GM12878 (cell line): ENCODE measurements at regions not wholly inside any gene's neighbourhood (a gene's known extent, or its start where the extent isn't known, plus 50 kb on each side); places are given as distances from the start of the nearest gene placed in this dataset.

ENCODE experiments used
- ATAC-seq: fragments of 200-7000 bp; cut with Tn5 transposase; 3 replicates; pipeline ENCODE4 v1.9.1; 2020; ENCODE audit warnings: mild to moderate bottlenecking, moderate library complexity
- BruUV-seq: library from RNA; stranded (reverse); fragments of 400-500 nt; replicated peaks from 2 replicates; lab custom pipeline; 2021; lab: Mats Ljungman, UMichigan
- CTCF ChIA-PET: fragments of 300-600 bp; sonication (Branson Sonifier 250); formaldehyde crosslinking; extraction: SDS; loops from one replicate; lab custom pipeline; 2021; ENCODE audit warnings: inconsistent platforms; lab: Yijun Ruan, JAX
- POLR2A ChIA-PET: fragments of 350-600 bp; formaldehyde crosslinking; extraction: SDS; loops from one replicate; lab custom pipeline; 2021; ENCODE audit warnings: inconsistent platforms; lab: Charles Lee
- RAD21 ChIA-PET: fragments of 300-600 bp; sonication (Branson Sonifier 250); formaldehyde crosslinking; loops from one replicate; lab custom pipeline; 2023; ENCODE audit warnings: antibody characterized with exemption; ENCODE audit not compliant: unreplicated experiment; lab: Charles Lee
- SMC1A ChIA-PET: fragments of 300-600 bp; sonication (Branson Sonifier 250); formaldehyde crosslinking; loops from one replicate; lab custom pipeline; 2023; ENCODE audit not compliant: unreplicated experiment, uncharacterized antibody; lab: Charles Lee
- DNase-seq: peaks from one replicate; pipeline ENCODE4 v3.0.0-alpha.2; 2011; ENCODE audit warnings: low read depth, low spot score
- FAIRE-seq: peaks from 3 replicates; lab custom pipeline; 2011; peaks lifted over from hg19 to GRCh38; lab: Jason Lieb, UNC
- H2AFZ ChIP-seq: 2 replicates; pipeline ENCODE4 v1.6.0; 2011; ENCODE audit warnings: low read depth, low read length, control low read depth; ENCODE audit not compliant: control insufficient read depth
- H3K27ac ChIP-seq: 2 replicates; pipeline ENCODE4 v1.5.1; 2011; ENCODE audit warnings: control low read depth; ENCODE audit not compliant: control insufficient read depth, insufficient read depth
- H3K27me3 ChIP-seq, 2 experiments: replicated peaks in 1 of 2; 2 replicates each; pipeline versions ENCODE4 v1.6.0 to v1.6.1; 2011; ENCODE audit warnings: low read length in 1 of 2; ENCODE audit not compliant: control insufficient read depth in 2 of 2, insufficient read depth in 2 of 2
- H3K36me3 ChIP-seq, 2 experiments: 2 replicates each; pipeline ENCODE4 v1.5.1; 2011; ENCODE audit warnings: low read length in 1 of 2; ENCODE audit not compliant: control insufficient read depth in 2 of 2, insufficient read depth in 2 of 2
- H3K4me1 ChIP-seq: 2 replicates; pipeline ENCODE4 v1.6.1; 2011; ENCODE audit warnings: mild to moderate bottlenecking, low read length, moderate library complexity, mixed read lengths; ENCODE audit not compliant: control insufficient read depth, insufficient read depth
- H3K4me2 ChIP-seq: 2 replicates; pipeline ENCODE4 v1.6.0; 2011; ENCODE audit warnings: control low read depth; ENCODE audit not compliant: control insufficient read depth, insufficient read depth
- H3K4me3 ChIP-seq: fragments of 200-600 bp; sonication (generic); 2 replicates; pipeline ENCODE4 v1.5.1; 2016
- H3K79me2 ChIP-seq: 2 replicates; pipeline ENCODE4 v1.6.0; 2011; ENCODE audit warnings: low read length; ENCODE audit not compliant: control insufficient read depth, insufficient read depth
- H3K9ac ChIP-seq: 2 replicates; pipeline ENCODE4 v1.8.0; 2011; ENCODE audit warnings: low read length, control low read depth, mixed read lengths; ENCODE audit not compliant: control insufficient read depth, insufficient read depth
- H3K9me3 ChIP-seq: replicated peaks from 3 replicates; pipeline ENCODE4 v1.5.1; 2011; ENCODE audit warnings: mild to moderate bottlenecking, low read length; ENCODE audit not compliant: control insufficient read depth, insufficient read depth
- H4K20me1 ChIP-seq: 2 replicates; pipeline ENCODE4 v1.6.0; 2011; ENCODE audit not compliant: control insufficient read depth, insufficient read depth
- ATF3 ChIP-seq: IDR thresholded peaks from 2 replicates; pipeline ENCODE4 v1.6.1; 2011; ENCODE audit warnings: low read depth, mild to moderate bottlenecking, low read length, moderate library complexity, borderline replicate concordance; ENCODE audit errors: extremely low read depth
- ATF7 ChIP-seq: fragments of 450-650 bp; IDR thresholded peaks from 2 replicates; pipeline ENCODE4 v1.6.1; 2016; ENCODE audit warnings: low read depth, mild to moderate bottlenecking
- CHD2 ChIP-seq: IDR thresholded peaks from 2 replicates; pipeline ENCODE4 v1.6.1; 2011; ENCODE audit warnings: low read depth, low read length, improper control_type of control experiment, borderline replicate concordance
- CUX1 ChIP-seq: IDR thresholded peaks from 2 replicates; pipeline ENCODE4 v1.6.1; 2012; ENCODE audit warnings: improper control_type of control experiment, low read depth, low read length; ENCODE audit not compliant: insufficient replicate concordance
- DPF2 ChIP-seq: fragments of 450-650 bp; IDR thresholded peaks from 2 replicates; pipeline ENCODE4 v1.6.1; 2017; ENCODE audit warnings: mild to moderate bottlenecking
- E4F1 ChIP-seq: fragments of 450-650 bp; IDR thresholded peaks from 2 replicates; pipeline ENCODE4 v1.6.1; 2018; ENCODE audit warnings: borderline replicate concordance, mild to moderate bottlenecking; ENCODE audit not compliant: partially characterized antibody
- ETV6 ChIP-seq, 2 experiments: fragments of 450-650 bp in 1 of 2; IDR thresholded peaks in 1 of 2; conservative IDR thresholded peaks in 1 of 2; 2 replicates each; pipeline ENCODE4 v1.6.1; 2014; ENCODE audit warnings: antibody characterized with exemption in 1 of 2, borderline replicate concordance in 1 of 2, low read depth in 1 of 2, mild to moderate bottlenecking in 1 of 2, moderate library complexity in 1 of 2
- FOXM1 ChIP-seq: IDR thresholded peaks from 2 replicates; pipeline ENCODE4 v1.6.1; 2012; ENCODE audit warnings: low read depth, mild to moderate bottlenecking, inconsistent platforms, low read length, moderate library complexity
- MXI1 ChIP-seq: fragments of 150-350 bp; IDR thresholded peaks from 2 replicates; pipeline ENCODE4 v1.6.1; 2011; ENCODE audit warnings: low read depth, mild to moderate bottlenecking, inconsistent platforms, low read length, improper control_type of control experiment
- NR2F1 ChIP-seq: fragments of 450-650 bp; conservative IDR thresholded peaks from 2 replicates; pipeline ENCODE4 v1.6.1; 2017; ENCODE audit warnings: mild to moderate bottlenecking
- SMAD5 ChIP-seq: IDR thresholded peaks from 2 replicates; pipeline ENCODE4 v1.6.1; 2016; ENCODE audit warnings: antibody characterized with exemption, low read depth
- SMARCA5 ChIP-seq: fragments of 450-650 bp; IDR thresholded peaks from 2 replicates; pipeline ENCODE4 v1.6.1; 2017; ENCODE audit warnings: mild to moderate bottlenecking
- SP1 ChIP-seq: IDR thresholded peaks from one replicate; pipeline ENCODE4 v1.6.1; 2011; ENCODE audit warnings: low read depth, low read length
- SREBF1 ChIP-seq: IDR thresholded peaks from 2 replicates; pipeline ENCODE4 v1.6.1; 2012; ENCODE audit warnings: mild to moderate bottlenecking, low read length
- TBL1XR1 ChIP-seq: IDR thresholded peaks from 2 replicates; pipeline ENCODE4 v1.6.1; 2012; ENCODE audit warnings: low read depth, low read length, improper control_type of control experiment
- ZBED1 ChIP-seq: IDR thresholded peaks from 2 replicates; pipeline ENCODE4 v1.6.1; 2016; ENCODE audit warnings: borderline replicate concordance
- ZNF24 ChIP-seq: fragments of 450-650 bp; IDR thresholded peaks from 2 replicates; pipeline ENCODE4 v1.6.1; 2017; ENCODE audit warnings: antibody characterized with exemption, mild to moderate bottlenecking
- ZNF384 ChIP-seq: IDR thresholded peaks from 2 replicates; pipeline ENCODE4 v1.6.1; 2012; ENCODE audit warnings: low read depth, mild to moderate bottlenecking, low read length, improper control_type of control experiment, borderline replicate concordance
- WGBS: methylation state at CpG from one replicate; pipeline ENCODE4 v1.1.6; 2016; ENCODE audit warnings: low lambda C conversion rate; ENCODE audit not compliant: insufficient replicate concordance, insufficient coverage; ENCODE audit errors: missing lambda C conversion rate; 5-methylcytosine and 5-hydroxymethylcytosine counted together
- in situ Hi-C: fragments of 300-500 bp; cut with MboI; formaldehyde crosslinking; loops from 9 replicates; pipeline ENCODE4 v1.14.3; 2018; ENCODE audit warnings: mixed read lengths
- intact Hi-C: fragments of 100-400 bp; cut with micrococcal nuclease; formaldehyde crosslinking; loops from one replicate; pipeline ENCODE4 v1.14.2; 2022; ENCODE audit not compliant: unreplicated experiment

GRCh38 chr16:22660441-22661160, 149.9 kb downstream of the NPIPB5 start:
- SMC1A ChIA-PET = no interaction called here
- RAD21 ChIA-PET = no interaction called here
- Histone ChIP-seq H3K27me3 (0 out of 4 replicates have a peak, but pooled peaks cover 0 to 1% of the 10 kb centered on the region in 2 experiments), H3K4me3 (no peak overlapping the region), H4K20me1 (no peaks in the 10 kb centered on the region), H3K4me2 (no peak overlapping the region), H3K4me1 (no peaks in the 10 kb centered on the region), H3K9ac (no peak overlapping the region), H3K9me3 (no peaks in the 10 kb centered on the region), H3K79me2 (no peaks in the 10 kb centered on the region), H2AFZ (no peak overlapping the region), H3K27ac (no peak overlapping the region), H3K36me3 (no peaks in the 10 kb centered on the region)
- no TSS peak for BruUV-seq
- FAIRE-seq (no peak), DNase-seq (no peak), ATAC-seq (no peak)
- CTCF ChIA-PET = no interaction called here
- in situ Hi-C loops (no loop called here), intact Hi-C loops (no loop called here)
- POLR2A ChIA-PET = no interaction called here
- WGBS = 52% methylated on average over 5 of the region's 5 CpGs
- TF ChIP-seq ZNF384 (no peak), SMARCA5 (no peak), SREBF1 (no peak), ATF7 (no peak), TBL1XR1 (no peak), E4F1 (no peak), SMAD5 (no peak), CUX1 (no peak), ZNF24 (no peak), NR2F1 (no peak), ZBED1 (no peak), ATF3 (no peak), FOXM1 (no peak), MXI1 (no peak), DPF2 (no peak), CHD2 (no peak), SP1 (no peak), ETV6 (conservative IDR thresholded peaks at IDR 0.05 in 1 of 2, IDR thresholded peaks at IDR 0.05 in 1 of 2; ENCODE audit: borderline replicate concordance in 1 of 2, low read depth in 1 of 2) (no peak)
